Liver (tissue), 8 donors: ENCODE measurements at regions not wholly inside any gene's neighbourhood (a gene's known extent, or its start where the extent isn't known, plus 50 kb on each side); places are given as distances from the start of the nearest gene placed in this dataset.
A peak's percentile ranks its signal among the peaks of the same experiment; 100 is the strongest.

Source experiments
- DNase-seq: peaks from one replicate; pipeline ENCODE4 v3.0.0-alpha.2; 2017; ENCODE audit warnings: low spot score
- H3K27ac ChIP-seq, 2 donors: one replicate each; pipeline ENCODE4 v1.7.0; 2013; ENCODE audit warnings: inconsistent platforms in 2 of 2, low read length in 2 of 2, control low read depth in 1 of 2, low read depth in 1 of 2, mild to moderate bottlenecking in 1 of 2
- H3K27me3 ChIP-seq, 4 donors: one replicate each; pipeline versions ENCODE4 v1.6.1 to v1.7.0; 2013; ENCODE audit warnings: low read length in 3 of 4, inconsistent platforms in 1 of 4, mild to moderate bottlenecking in 1 of 4, moderate library complexity in 1 of 4; ENCODE audit not compliant: control insufficient read depth in 4 of 4, insufficient read depth in 4 of 4
- H3K36me3 ChIP-seq, 4 donors: one replicate each; pipeline versions ENCODE4 v1.6.1 to v1.7.0; 2013; ENCODE audit warnings: low read length in 3 of 4, mild to moderate bottlenecking in 3 of 4, low read depth in 1 of 4, moderate library complexity in 1 of 4; ENCODE audit not compliant: control insufficient read depth in 4 of 4, insufficient read depth in 3 of 4
- H3K4me1 ChIP-seq, 4 donors: one replicate each; pipeline versions ENCODE4 v1.6.1 to v1.7.0; 2013; ENCODE audit warnings: low read length in 3 of 4, mild to moderate bottlenecking in 3 of 4, moderate library complexity in 1 of 4; ENCODE audit not compliant: control insufficient read depth in 4 of 4, insufficient read depth in 4 of 4
- H3K4me3 ChIP-seq, 3 donors: one replicate each; pipeline versions ENCODE4 v1.6.1 to v1.7.0; 2013; ENCODE audit warnings: low read length in 3 of 3, control low read depth in 1 of 3, low read depth in 1 of 3, mild to moderate bottlenecking in 1 of 3
- H3K9ac ChIP-seq, 2 donors: one replicate each; pipeline ENCODE4 v1.7.0; 2013; ENCODE audit warnings: low read length in 2 of 2, mild to moderate bottlenecking in 2 of 2, moderate library complexity in 2 of 2, control low read depth in 1 of 2, low read depth in 1 of 2
- H3K9me3 ChIP-seq, 4 donors: one replicate each; pipeline versions ENCODE4 v1.6.1 to v1.7.0; 2013; ENCODE audit warnings: low read length in 3 of 4; ENCODE audit not compliant: control insufficient read depth in 4 of 4
- ATF3 ChIP-seq: IDR thresholded peaks from 2 replicates; pipeline ENCODE4 v1.6.1; 2016; ENCODE audit warnings: antibody characterized with exemption
- CTCF ChIP-seq: fragments of 150-350 bp; IDR thresholded peaks from 2 replicates; pipeline ENCODE4 v1.5.1; 2017; ENCODE audit warnings: improper control_type of control experiment, low read depth, low read length; ENCODE audit not compliant: missing input control
- EGR1 ChIP-seq, 2 donors: IDR thresholded peaks; 2 replicates each; pipeline ENCODE4 v1.6.1; 2016 to 2018; ENCODE audit warnings: antibody characterized with exemption in 2 of 2, low read depth in 2 of 2
- FOXA1 ChIP-seq: IDR thresholded peaks from 2 replicates; pipeline ENCODE4 v1.6.1; 2016; ENCODE audit warnings: antibody characterized with exemption
- FOXA2 ChIP-seq: IDR thresholded peaks from 2 replicates; pipeline ENCODE4 v1.6.1; 2016; ENCODE audit warnings: antibody characterized with exemption
- GABPA ChIP-seq, 2 donors: IDR thresholded peaks in 1 of 2; conservative IDR thresholded peaks in 1 of 2; 2 replicates each; pipeline ENCODE4 v1.6.1; 2016; ENCODE audit warnings: antibody characterized with exemption in 2 of 2, mild to moderate bottlenecking in 1 of 2, moderate library complexity in 1 of 2
- HNF4A ChIP-seq, 2 donors: conservative IDR thresholded peaks; 2 replicates each; pipeline ENCODE4 v1.6.1; 2016; ENCODE audit warnings: antibody characterized with exemption in 2 of 2, mild to moderate bottlenecking in 2 of 2
- HNF4G ChIP-seq: IDR thresholded peaks from 2 replicates; pipeline ENCODE4 v1.6.1; 2016; ENCODE audit warnings: antibody characterized with exemption
- JUND ChIP-seq, 2 donors: IDR thresholded peaks; 2 replicates each; pipeline ENCODE4 v1.6.1; 2016; ENCODE audit warnings: antibody characterized with exemption in 2 of 2
- MAX ChIP-seq: IDR thresholded peaks from 2 replicates; pipeline ENCODE4 v1.6.1; 2016; ENCODE audit warnings: antibody characterized with exemption
- NR2F2 ChIP-seq: IDR thresholded peaks from 2 replicates; pipeline ENCODE4 v1.6.1; 2016; ENCODE audit warnings: antibody characterized with exemption
- RAD21 ChIP-seq, 2 donors: IDR thresholded peaks; 2 replicates each; pipeline ENCODE4 v1.6.1; 2016; ENCODE audit warnings: antibody characterized with exemption in 2 of 2, mild to moderate bottlenecking in 2 of 2
- REST ChIP-seq: IDR thresholded peaks from 2 replicates; pipeline ENCODE4 v1.6.1; 2016; ENCODE audit warnings: antibody characterized with exemption, mild to moderate bottlenecking
- RXRA ChIP-seq, 2 donors: IDR thresholded peaks; 2 replicates each; pipeline ENCODE4 v1.6.1; 2017 to 2018; ENCODE audit warnings: antibody characterized with exemption in 2 of 2, mild to moderate bottlenecking in 1 of 2
- SP1 ChIP-seq: IDR thresholded peaks from 2 replicates; pipeline ENCODE4 v1.6.1; 2018; ENCODE audit warnings: antibody characterized with exemption, mild to moderate bottlenecking
- TAF1 ChIP-seq: conservative IDR thresholded peaks from 2 replicates; pipeline ENCODE4 v1.6.1; 2016; ENCODE audit warnings: antibody characterized with exemption, mild to moderate bottlenecking
- YY1 ChIP-seq: IDR thresholded peaks from 2 replicates; pipeline ENCODE4 v1.6.1; 2016; ENCODE audit warnings: antibody characterized with exemption, mild to moderate bottlenecking
- ZBTB33 ChIP-seq: IDR thresholded peaks from 2 replicates; pipeline ENCODE4 v1.6.1; 2016; ENCODE audit warnings: antibody characterized with exemption
- WGBS: extraction: QIAGEN DNeasy Blood & Tissue Kit; methylation state at CpG from one replicate; pipeline ENCODE4 v1.1.7; 2013; 5-methylcytosine and 5-hydroxymethylcytosine counted together
- donor health status: healthy.
- donor health status: healthy.
- donor health status: healthy.
- donor health status: healthy.
- donor health status: healthy.

- no peak for TF ChIP-seq CTCF
- TF ChIP-seq RAD21 (IDR thresholded peaks at IDR 0.05) = peak; percentile 48 to 49
- TF ChIP-seq FOXA2 = peak; percentile 67
- TF ChIP-seq TAF1 = no peak
- peak; percentile 56 for TF ChIP-seq ZBTB33
These were observed 76.9 kb upstream of the TNFSF18 start (continued) for GRCh38 chr1:173127369-173128307.

GRCh38 chr1:173126421-173126820, 75.7 kb upstream of the TNFSF18 start:
- Histone ChIP-seq H3K9me3 (no peaks in the 10 kb centered on the region), H3K9ac (no peak overlapping the region), H3K27me3 (no peaks in the 10 kb centered on the region), H3K4me1 (peaks cover 4 to 41% (median 32%) of the 10 kb centered on the region in 4 donors), H3K4me3 (no peak overlapping the region), H3K36me3 (no peaks in the 10 kb centered on the region), H3K27ac (no peak overlapping the region)
- TF ChIP-seq JUND (IDR thresholded peaks at IDR 0.05) = no peak
- no peak for TF ChIP-seq FOXA1
- TF ChIP-seq MAX = no peak
- TF ChIP-seq FOXA2 = no peak
- TF ChIP-seq HNF4A (conservative IDR thresholded peaks at IDR 0.05) = no peak
- TF ChIP-seq RAD21 (IDR thresholded peaks at IDR 0.05) = no peak
- TF ChIP-seq REST = no peak
- no peak for TF ChIP-seq NR2F2
- no peak for TF ChIP-seq SP1
- TF ChIP-seq EGR1 (IDR thresholded peaks at IDR 0.05; ENCODE audit: low read depth in 2 of 2) = no peak
- TF ChIP-seq ZBTB33 = no peak
- TF ChIP-seq ATF3 = no peak
- TF ChIP-seq RXRA (IDR thresholded peaks at IDR 0.05) = no peak
- TF ChIP-seq YY1 = no peak
- no peak for TF ChIP-seq CTCF
- no peak for TF ChIP-seq HNF4G
- no peak for TF ChIP-seq TAF1
- no peak for TF ChIP-seq GABPA (IDR thresholded peaks at IDR 0.05 in 1 of 2, conservative IDR thresholded peaks at IDR 0.05 in 1 of 2)
- DNase-seq = no peak
- 89% methylated on average over 2 of the region's 2 CpGs for WGBS
